Neural cell (in vitro differentiated cells): ENCODE measurements at regions not wholly inside any gene's neighbourhood (a gene's known extent, or its start where the extent isn't known, plus 50 kb on each side); places are given as distances from the start of the nearest gene placed in this dataset.

Source experiments
- H2AFZ ChIP-seq: fragments of 200-600, 300-800 bp; sonication (generic), shearing (Covaris generic); 2 replicates; pipeline ENCODE4 v1.6.0; 2014; ENCODE audit warnings: low read depth, mild to moderate bottlenecking, antibody characterized with exemption, low read length, moderate library complexity
- H3F3A ChIP-seq: fragments of 200-600 bp; shearing (Covaris generic); 2 replicates; pipeline ENCODE4 v1.6.1; 2016; ENCODE audit warnings: mild to moderate bottlenecking, moderate library complexity, mixed read lengths, antibody characterized with exemption, low read length; ENCODE audit not compliant: insufficient read depth, poor library complexity, severe bottlenecking
- H3K27ac ChIP-seq: fragments of 200-600, 300-800 bp; sonication (generic), shearing (Covaris generic); 2 replicates; pipeline ENCODE4 v1.5.1; 2014; ENCODE audit warnings: mild to moderate bottlenecking, low read length, moderate library complexity
- H3K27me3 ChIP-seq: fragments of 300-800, 200-600 bp; sonication (generic), shearing (Covaris generic); 2 replicates; pipeline ENCODE4 v1.6.0; 2014; ENCODE audit warnings: mild to moderate bottlenecking, low read depth, low read length, moderate library complexity; ENCODE audit not compliant: insufficient read depth
- H3K36me3 ChIP-seq: fragments of 300-800, 200-600 bp; sonication (generic), shearing (Covaris generic); 2 replicates; pipeline ENCODE4 v1.5.1; 2014; ENCODE audit warnings: mild to moderate bottlenecking, antibody characterized with exemption, low read length, moderate library complexity; ENCODE audit not compliant: insufficient read depth
- H3K4me2 ChIP-seq: fragments of 300-800, 200-600 bp; sonication (generic), shearing (Covaris generic); 2 replicates; pipeline ENCODE4 v1.6.0; 2014; ENCODE audit warnings: mild to moderate bottlenecking, low read length
- H3K4me3 ChIP-seq: fragments of 300-800, 200-600 bp; sonication (generic), shearing (Covaris generic); 2 replicates; pipeline ENCODE4 v1.5.1; 2014; ENCODE audit warnings: mild to moderate bottlenecking, low read length, moderate library complexity
- H3K79me2 ChIP-seq: fragments of 200-600 bp; shearing (Covaris generic); replicated peaks from 2 replicates; pipeline ENCODE4 v1.6.0; 2014; ENCODE audit warnings: mild to moderate bottlenecking, low read length, moderate library complexity; ENCODE audit not compliant: insufficient read depth
- H3K9ac ChIP-seq: fragments of 300-800, 200-600 bp; sonication (generic), shearing (Covaris generic); 2 replicates; pipeline ENCODE4 v1.6.1; 2016; ENCODE audit warnings: mild to moderate bottlenecking, low read length, mixed read lengths
- H3K9me2 ChIP-seq: fragments of 200-600 bp; shearing (Covaris generic); 2 replicates; pipeline ENCODE4 v1.6.1; 2016; ENCODE audit warnings: mild to moderate bottlenecking, low read length, mixed read lengths; ENCODE audit not compliant: insufficient read depth
- H3K9me3 ChIP-seq: fragments of 200-600, 300-800 bp; sonication (generic), shearing (Covaris generic); 2 replicates; pipeline ENCODE4 v1.6.1; 2016; ENCODE audit warnings: mild to moderate bottlenecking, mixed run types, low read length, moderate library complexity, mixed read lengths
- H4K20me1 ChIP-seq: fragments of 200-600 bp; shearing (Covaris generic); 2 replicates; pipeline ENCODE4 v1.6.1; 2016; ENCODE audit warnings: mild to moderate bottlenecking, mixed run types; ENCODE audit not compliant: insufficient read depth
- EP300 ChIP-seq: fragments of 450-650 bp; conservative IDR thresholded peaks from 2 replicates; pipeline ENCODE4 v1.6.1; 2014; ENCODE audit warnings: antibody characterized with exemption, mild to moderate bottlenecking, moderate library complexity; ENCODE audit not compliant: poor library complexity, severe bottlenecking
- EZH2 ChIP-seq: fragments of 200-600, 300-800 bp; shearing (Covaris generic), sonication (generic); IDR thresholded peaks from 2 replicates; pipeline ENCODE4 v1.6.1; 2014; ENCODE audit warnings: antibody characterized with exemption, low read length, borderline replicate concordance, mild to moderate bottlenecking; ENCODE audit not compliant: insufficient read depth, poor library complexity, severe bottlenecking
- MXI1 ChIP-seq: fragments of 450-650 bp; conservative IDR thresholded peaks from 2 replicates; pipeline ENCODE4 v1.6.1; 2014; ENCODE audit warnings: antibody characterized with exemption, mild to moderate bottlenecking; ENCODE audit not compliant: poor library complexity, severe bottlenecking
- POLR2AphosphoS5 ChIP-seq: IDR thresholded peaks from 2 replicates; pipeline ENCODE4 v1.6.1; 2012
- RAD21 ChIP-seq: fragments of 450-650 bp; conservative IDR thresholded peaks from 2 replicates; pipeline ENCODE4 v1.6.1; 2014; ENCODE audit warnings: antibody characterized with exemption, mild to moderate bottlenecking, moderate library complexity
- SMC3 ChIP-seq: fragments of 450-650 bp; conservative IDR thresholded peaks from 2 replicates; pipeline ENCODE4 v1.6.1; 2014; ENCODE audit warnings: antibody characterized with exemption, mild to moderate bottlenecking, moderate library complexity; ENCODE audit not compliant: poor library complexity
- TAF1 ChIP-seq: IDR thresholded peaks from 2 replicates; pipeline ENCODE4 v1.6.1; 2012; ENCODE audit warnings: low read depth
- TF ChIP-seq, protein P1 (sequence below): fragments of 450-650 bp; IDR thresholded peaks from 2 replicates; pipeline ENCODE4 v1.5.1; 2014; ENCODE audit warnings: antibody characterized with exemption, mild to moderate bottlenecking, moderate library complexity; ENCODE audit not compliant: poor library complexity, severe bottlenecking
- TF ChIP-seq, protein P2 (sequence below): IDR thresholded peaks from 2 replicates; pipeline ENCODE4 v1.6.1; 2012; ENCODE audit warnings: borderline replicate concordance

DNA sequence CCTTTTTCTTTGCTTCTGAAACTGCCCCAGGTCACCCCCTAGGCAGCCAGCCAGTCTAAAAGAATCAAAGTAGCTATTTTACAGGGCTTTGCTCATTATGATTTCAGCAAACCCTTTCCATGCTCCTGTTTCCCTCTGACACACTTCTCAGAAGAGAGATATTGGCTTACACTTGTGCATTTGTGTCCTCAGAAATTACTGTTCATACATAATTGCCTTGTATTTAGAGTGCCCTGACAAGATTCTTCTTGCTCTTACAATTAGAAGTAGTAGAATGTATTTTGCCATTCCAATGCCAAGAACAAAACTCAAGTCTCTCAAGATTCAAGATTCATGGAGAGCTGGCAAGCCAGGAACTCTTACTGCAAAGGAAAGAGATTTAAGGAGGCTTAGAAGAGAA lies 531.0 kb upstream of the ZFP42 start:
- no peaks in the 10 kb centered on the region for H3K79me2 ChIP-seq
- H3K27ac ChIP-seq, result no peak overlapping the region
- H3K9me3 ChIP-seq, result no peaks in the 10 kb centered on the region
- no peak overlapping the region for H3K9ac ChIP-seq
- H3K36me3 ChIP-seq, result no peaks in the 10 kb centered on the region
- H3F3A ChIP-seq, result no peaks in the 10 kb centered on the region
- no peaks in the 10 kb centered on the region for H3K9me2 ChIP-seq
- no peak overlapping the region for H2AFZ ChIP-seq
- no peaks in the 10 kb centered on the region for H4K20me1 ChIP-seq
- H3K4me2 ChIP-seq, result no peak overlapping the region
- TF ChIP-seq TAF1, result no peak
- TF ChIP-seq POLR2AphosphoS5, result no peak
- no peak for TF ChIP-seq RAD21
- no peak for TF ChIP-seq SMC3
- no peak for TF ChIP-seq EZH2
- no peak for TF ChIP-seq MXI1
- TF ChIP-seq, protein P1, sequence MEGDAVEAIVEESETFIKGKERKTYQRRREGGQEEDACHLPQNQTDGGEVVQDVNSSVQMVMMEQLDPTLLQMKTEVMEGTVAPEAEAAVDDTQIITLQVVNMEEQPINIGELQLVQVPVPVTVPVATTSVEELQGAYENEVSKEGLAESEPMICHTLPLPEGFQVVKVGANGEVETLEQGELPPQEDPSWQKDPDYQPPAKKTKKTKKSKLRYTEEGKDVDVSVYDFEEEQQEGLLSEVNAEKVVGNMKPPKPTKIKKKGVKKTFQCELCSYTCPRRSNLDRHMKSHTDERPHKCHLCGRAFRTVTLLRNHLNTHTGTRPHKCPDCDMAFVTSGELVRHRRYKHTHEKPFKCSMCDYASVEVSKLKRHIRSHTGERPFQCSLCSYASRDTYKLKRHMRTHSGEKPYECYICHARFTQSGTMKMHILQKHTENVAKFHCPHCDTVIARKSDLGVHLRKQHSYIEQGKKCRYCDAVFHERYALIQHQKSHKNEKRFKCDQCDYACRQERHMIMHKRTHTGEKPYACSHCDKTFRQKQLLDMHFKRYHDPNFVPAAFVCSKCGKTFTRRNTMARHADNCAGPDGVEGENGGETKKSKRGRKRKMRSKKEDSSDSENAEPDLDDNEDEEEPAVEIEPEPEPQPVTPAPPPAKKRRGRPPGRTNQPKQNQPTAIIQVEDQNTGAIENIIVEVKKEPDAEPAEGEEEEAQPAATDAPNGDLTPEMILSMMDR, result no peak
- TF ChIP-seq EP300, result no peak
- TF ChIP-seq, protein P2, sequence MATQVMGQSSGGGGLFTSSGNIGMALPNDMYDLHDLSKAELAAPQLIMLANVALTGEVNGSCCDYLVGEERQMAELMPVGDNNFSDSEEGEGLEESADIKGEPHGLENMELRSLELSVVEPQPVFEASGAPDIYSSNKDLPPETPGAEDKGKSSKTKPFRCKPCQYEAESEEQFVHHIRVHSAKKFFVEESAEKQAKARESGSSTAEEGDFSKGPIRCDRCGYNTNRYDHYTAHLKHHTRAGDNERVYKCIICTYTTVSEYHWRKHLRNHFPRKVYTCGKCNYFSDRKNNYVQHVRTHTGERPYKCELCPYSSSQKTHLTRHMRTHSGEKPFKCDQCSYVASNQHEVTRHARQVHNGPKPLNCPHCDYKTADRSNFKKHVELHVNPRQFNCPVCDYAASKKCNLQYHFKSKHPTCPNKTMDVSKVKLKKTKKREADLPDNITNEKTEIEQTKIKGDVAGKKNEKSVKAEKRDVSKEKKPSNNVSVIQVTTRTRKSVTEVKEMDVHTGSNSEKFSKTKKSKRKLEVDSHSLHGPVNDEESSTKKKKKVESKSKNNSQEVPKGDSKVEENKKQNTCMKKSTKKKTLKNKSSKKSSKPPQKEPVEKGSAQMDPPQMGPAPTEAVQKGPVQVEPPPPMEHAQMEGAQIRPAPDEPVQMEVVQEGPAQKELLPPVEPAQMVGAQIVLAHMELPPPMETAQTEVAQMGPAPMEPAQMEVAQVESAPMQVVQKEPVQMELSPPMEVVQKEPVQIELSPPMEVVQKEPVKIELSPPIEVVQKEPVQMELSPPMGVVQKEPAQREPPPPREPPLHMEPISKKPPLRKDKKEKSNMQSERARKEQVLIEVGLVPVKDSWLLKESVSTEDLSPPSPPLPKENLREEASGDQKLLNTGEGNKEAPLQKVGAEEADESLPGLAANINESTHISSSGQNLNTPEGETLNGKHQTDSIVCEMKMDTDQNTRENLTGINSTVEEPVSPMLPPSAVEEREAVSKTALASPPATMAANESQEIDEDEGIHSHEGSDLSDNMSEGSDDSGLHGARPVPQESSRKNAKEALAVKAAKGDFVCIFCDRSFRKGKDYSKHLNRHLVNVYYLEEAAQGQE, result no peak
- no peak overlapping the region for H3K4me3 ChIP-seq
- no peaks in the 10 kb centered on the region for H3K27me3 ChIP-seq

DNA sequence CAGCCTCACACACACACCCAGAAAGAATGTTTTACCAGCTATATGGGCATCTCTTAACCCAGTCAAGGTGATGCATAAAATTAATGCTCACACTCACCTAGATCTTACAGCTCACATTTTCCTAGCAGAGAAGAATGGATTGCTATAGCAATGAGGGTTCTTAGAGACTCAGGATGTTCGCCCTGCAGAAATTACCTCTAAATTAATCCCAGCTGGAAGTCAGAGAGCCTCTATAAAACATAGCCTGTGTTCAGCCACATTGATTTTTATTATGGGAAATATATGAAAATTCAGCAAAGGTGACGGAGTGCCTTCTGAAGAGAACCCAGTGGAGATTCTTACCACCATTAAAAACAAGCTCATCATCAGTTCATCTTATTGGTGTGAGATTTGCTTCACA lies 528.3 kb upstream of the ZFP42 start:
- H2AFZ ChIP-seq, result no peak overlapping the region
- H3K4me3 ChIP-seq, result no peak overlapping the region
- no peaks in the 10 kb centered on the region for H3K36me3 ChIP-seq
- H3K9ac ChIP-seq, result no peak overlapping the region
- no peak for TF ChIP-seq MXI1
- no peaks in the 10 kb centered on the region for H3K9me3 ChIP-seq
- H3K27ac ChIP-seq, result no peak overlapping the region
- H3K27me3 ChIP-seq, result no peaks in the 10 kb centered on the region
- no peaks in the 10 kb centered on the region for H4K20me1 ChIP-seq
- H3K9me2 ChIP-seq, result no peaks in the 10 kb centered on the region
- H3F3A ChIP-seq, result no peaks in the 10 kb centered on the region
- no peaks in the 10 kb centered on the region for H3K79me2 ChIP-seq
- no peak overlapping the region for H3K4me2 ChIP-seq

DNA sequence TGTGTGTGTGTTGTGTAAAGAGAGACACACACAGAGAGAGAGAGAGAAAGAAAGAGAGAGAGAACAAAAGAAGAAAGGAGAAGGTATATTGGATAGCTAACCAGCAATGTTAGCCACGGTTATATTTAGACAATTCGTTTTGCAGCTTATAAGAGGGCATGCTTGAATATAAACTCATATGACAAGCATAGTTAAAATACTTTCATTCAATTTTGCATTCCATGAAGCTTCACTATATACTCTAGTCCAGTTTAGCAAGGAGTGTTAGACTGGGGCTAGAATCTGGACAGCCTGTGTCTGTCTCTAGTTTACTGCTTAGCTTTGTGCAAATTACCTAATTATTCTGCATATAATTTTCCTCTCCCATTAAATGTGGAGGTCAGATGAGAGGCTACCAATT lies 525.9 kb upstream of the ZFP42 start:
- no peaks in the 10 kb centered on the region for H3K36me3 ChIP-seq
- TF ChIP-seq EZH2 (no peak), SMC3 (no peak), EP300 (no peak), TAF1 (no peak), MXI1 (no peak), POLR2AphosphoS5 (no peak), RAD21 (no peak)
- TF ChIP-seq, protein P1, result no peak
- TF ChIP-seq, protein P2, result no peak
- H3K4me2 ChIP-seq, result no peak overlapping the region
- H3K9me3 ChIP-seq, result no peaks in the 10 kb centered on the region
- no peaks in the 10 kb centered on the region for H3K79me2 ChIP-seq
- H3K9me2 ChIP-seq, result no peaks in the 10 kb centered on the region
- no peaks in the 10 kb centered on the region for H3K27me3 ChIP-seq
- no peak overlapping the region for H3K9ac ChIP-seq
- no peak overlapping the region for H3K27ac ChIP-seq
- no peaks in the 10 kb centered on the region for H4K20me1 ChIP-seq
- no peak overlapping the region for H2AFZ ChIP-seq
- no peak overlapping the region for H3K4me3 ChIP-seq
- H3F3A ChIP-seq, result no peaks in the 10 kb centered on the region
